Right lobe of liver (tissue), 4 donors: ENCODE measurements at regions not wholly inside any gene's neighbourhood (a gene's known extent, or its start where the extent isn't known, plus 50 kb on each side); places are given as distances from the start of the nearest gene placed in this dataset.

Experiments
- POLR2A ChIP-seq: fragments of 450-650 bp; IDR thresholded peaks from one replicate; pipeline ENCODE4 v1.6.1; 2017; ENCODE audit warnings: antibody characterized with exemption, mild to moderate bottlenecking
- TF ChIP-seq, protein P1 (sequence below), 4 donors: fragments of 200-600 bp in 3 of 4; fragments of 450-650 bp in 1 of 4; IDR thresholded peaks; one replicate each; pipeline versions ENCODE4 v1.5.1 to v1.8.0; 2016 to 2022; ENCODE audit warnings: antibody characterized with exemption in 4 of 4, mild to moderate bottlenecking in 2 of 4
- donor health status: DM: no; HTN: no; CAD: no.
- donor health status: DM: no; HTN: no; CAD: no.
- donor health status: DM: no; HTN: yes; CAD: no.

DNA sequence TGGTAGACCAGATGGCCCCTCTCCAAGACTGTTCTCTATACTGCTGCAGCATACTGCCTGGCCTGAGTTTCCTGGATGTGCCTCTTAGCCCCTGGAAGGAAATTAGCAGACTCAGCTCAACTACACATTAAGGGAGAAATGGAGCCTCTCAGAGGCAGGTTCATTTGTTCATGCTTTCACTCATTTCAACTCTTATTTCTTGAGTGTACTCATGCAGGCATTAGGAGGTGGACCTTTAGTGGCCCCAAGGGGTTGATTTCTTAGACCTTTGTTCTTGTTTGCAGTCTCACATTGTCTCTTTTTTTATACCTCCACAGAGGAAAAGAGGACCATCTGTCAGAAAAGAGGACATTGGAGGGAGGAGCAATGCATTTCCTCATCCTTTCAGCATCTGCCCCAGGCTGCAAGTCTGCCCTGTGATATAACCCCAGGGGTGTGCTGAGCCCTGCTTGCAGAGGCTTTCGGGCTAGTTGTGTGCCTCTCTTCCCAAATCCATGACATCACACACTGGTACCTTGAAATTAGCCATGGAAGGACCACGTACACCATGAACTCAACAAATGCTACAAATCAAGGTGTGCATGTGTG, 456.2 kb downstream of the CD83 start:
- TF ChIP-seq, protein P1, sequence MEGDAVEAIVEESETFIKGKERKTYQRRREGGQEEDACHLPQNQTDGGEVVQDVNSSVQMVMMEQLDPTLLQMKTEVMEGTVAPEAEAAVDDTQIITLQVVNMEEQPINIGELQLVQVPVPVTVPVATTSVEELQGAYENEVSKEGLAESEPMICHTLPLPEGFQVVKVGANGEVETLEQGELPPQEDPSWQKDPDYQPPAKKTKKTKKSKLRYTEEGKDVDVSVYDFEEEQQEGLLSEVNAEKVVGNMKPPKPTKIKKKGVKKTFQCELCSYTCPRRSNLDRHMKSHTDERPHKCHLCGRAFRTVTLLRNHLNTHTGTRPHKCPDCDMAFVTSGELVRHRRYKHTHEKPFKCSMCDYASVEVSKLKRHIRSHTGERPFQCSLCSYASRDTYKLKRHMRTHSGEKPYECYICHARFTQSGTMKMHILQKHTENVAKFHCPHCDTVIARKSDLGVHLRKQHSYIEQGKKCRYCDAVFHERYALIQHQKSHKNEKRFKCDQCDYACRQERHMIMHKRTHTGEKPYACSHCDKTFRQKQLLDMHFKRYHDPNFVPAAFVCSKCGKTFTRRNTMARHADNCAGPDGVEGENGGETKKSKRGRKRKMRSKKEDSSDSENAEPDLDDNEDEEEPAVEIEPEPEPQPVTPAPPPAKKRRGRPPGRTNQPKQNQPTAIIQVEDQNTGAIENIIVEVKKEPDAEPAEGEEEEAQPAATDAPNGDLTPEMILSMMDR (IDR thresholded peaks at IDR 0.05): no peak
- TF ChIP-seq POLR2A: no peak
